ENCODE measurements at regions not wholly inside any gene's neighbourhood (a gene's known extent, or its start where the extent isn't known, plus 50 kb on each side); places are given as distances from the start of the nearest gene placed in this dataset.

- Mint-ChIP-seq H3K36me3 (ENCODE audit: unreplicated experiment) (no peaks in the 10 kb centered on the region), H3K4me1 (ENCODE audit: low read depth, unreplicated experiment) (no peaks in the 10 kb centered on the region), H3K27ac (ENCODE audit: unreplicated experiment) (no peak overlapping the region), H3K9me3 (ENCODE audit: unreplicated experiment) (peaks cover 2% of the 10 kb centered on the region), H3K4me3 (ENCODE audit: unreplicated experiment) (no peak overlapping the region), H3K27me3 (ENCODE audit: unreplicated experiment) (peaks cover 2% of the 10 kb centered on the region)
- no peak for DNase-seq
- no peak for TF ChIP-seq CTCF (IDR thresholded peaks at IDR 0.05; ENCODE audit: partially characterized antibody, unreplicated experiment)
Measured at GRCh38 chr5:38757451-38758245, 88.2 kb upstream of the OSMR start.

GRCh38 chr5:38758774-38759600 lies 86.8 kb upstream of the OSMR start:
- peaks cover 2% of the 10 kb centered on the region for H3K9me3 Mint-ChIP-seq (ENCODE audit: unreplicated experiment)
- H3K4me1 Mint-ChIP-seq (ENCODE audit: low read depth, unreplicated experiment) = no peaks in the 10 kb centered on the region
- H3K27me3 Mint-ChIP-seq (ENCODE audit: unreplicated experiment) = peaks cover 2% of the 10 kb centered on the region
- H3K4me3 Mint-ChIP-seq (ENCODE audit: unreplicated experiment) = no peak overlapping the region
- no peaks in the 10 kb centered on the region for H3K36me3 Mint-ChIP-seq (ENCODE audit: unreplicated experiment)
- TF ChIP-seq CTCF (IDR thresholded peaks at IDR 0.05; ENCODE audit: partially characterized antibody, unreplicated experiment) = no peak
- DNase-seq = no peak
- no peak overlapping the region for H3K27ac Mint-ChIP-seq (ENCODE audit: unreplicated experiment)

- no peak overlapping the region for H3K27ac Mint-ChIP-seq (ENCODE audit: unreplicated experiment)
- H3K27me3 Mint-ChIP-seq (ENCODE audit: unreplicated experiment) = peaks cover 2% of the 10 kb centered on the region
- H3K4me1 Mint-ChIP-seq (ENCODE audit: low read depth, unreplicated experiment) = no peaks in the 10 kb centered on the region
- H3K4me3 Mint-ChIP-seq (ENCODE audit: unreplicated experiment) = no peak overlapping the region
- no peaks in the 10 kb centered on the region for H3K9me3 Mint-ChIP-seq (ENCODE audit: unreplicated experiment)
- no peak for DNase-seq
- H3K36me3 Mint-ChIP-seq (ENCODE audit: unreplicated experiment) = peaks cover 9% of the 10 kb centered on the region
- no peak for TF ChIP-seq CTCF (IDR thresholded peaks at IDR 0.05; ENCODE audit: partially characterized antibody, unreplicated experiment)
Measured at GRCh38 chr5:38764937-38765391, 80.8 kb upstream of the OSMR start.

GRCh38 chr5:38765399-38765861 lies 80.4 kb upstream of the OSMR start:
- no peak overlapping the region for H3K4me3 Mint-ChIP-seq (ENCODE audit: unreplicated experiment)
- peaks cover 9% of the 10 kb centered on the region for H3K36me3 Mint-ChIP-seq (ENCODE audit: unreplicated experiment)
- H3K4me1 Mint-ChIP-seq (ENCODE audit: low read depth, unreplicated experiment) = no peaks in the 10 kb centered on the region
- DNase-seq = no peak
- H3K27me3 Mint-ChIP-seq (ENCODE audit: unreplicated experiment) = no peaks in the 10 kb centered on the region
- no peak for TF ChIP-seq CTCF (IDR thresholded peaks at IDR 0.05; ENCODE audit: partially characterized antibody, unreplicated experiment)
- no peak overlapping the region for H3K27ac Mint-ChIP-seq (ENCODE audit: unreplicated experiment)
- no peaks in the 10 kb centered on the region for H3K9me3 Mint-ChIP-seq (ENCODE audit: unreplicated experiment)

All from glutamatergic neuron (in vitro differentiated cells).